ENCODE measurements at regions not wholly inside any gene's neighbourhood (a gene's known extent, or its start where the extent isn't known, plus 50 kb on each side); places are given as distances from the start of the nearest gene placed in this dataset.

GRCh38 chr1:173112129-173112528 lies 61.4 kb upstream of the TNFSF18 start:
- TF ChIP-seq CTCF (IDR thresholded peaks at IDR 0.05), result no peak
- TF ChIP-seq REST (IDR thresholded peaks at IDR 0.05; ENCODE audit: insufficient read depth in 1 of 2, low read depth in 2 of 2, low read length in 1 of 2), result no peak
- no peak for TF ChIP-seq POLR2AphosphoS5 (IDR thresholded peaks at IDR 0.05; ENCODE audit: low read depth, low read length)
- no peak for TF ChIP-seq SIN3A (IDR thresholded peaks at IDR 0.05; ENCODE audit: borderline replicate concordance, insufficient read depth, low read depth, low read length)
- TF ChIP-seq TCF7L2 (IDR thresholded peaks at IDR 0.05; ENCODE audit: low read depth, low read length), result no peak
- no peaks in the 10 kb centered on the region for H3K27me3 ChIP-seq (ENCODE audit: control insufficient read depth, insufficient read depth, low read length)
- ChIA-PET CTCF (no interaction called here), POLR2A (no interaction called here)
- no peaks in the 10 kb centered on the region for H3K36me3 ChIP-seq (ENCODE audit: control insufficient read depth, insufficient read depth, low read length)
- ATAC-seq (no peak), DNase-seq (ENCODE audit: low read depth, low spot score) (no peak)
- in situ Hi-C loops (cut with HindIII; ENCODE audit: low pct_unique_long_range_greater_than_20kb, low sequenced_read_pairs), result no loop called here
- intact Hi-C loops (cut with micrococcal nuclease; ENCODE audit: unreplicated experiment), result no loop called here
- no peak overlapping the region for H3K27ac ChIP-seq (ENCODE audit: low read length)
- H3K4me3 ChIP-seq (ENCODE audit: low read depth in 2 of 2, low read length in 2 of 2), result no peak overlapping the region
- no TSS peak for BruUV-seq (replicated peaks)
- no peaks in the 10 kb centered on the region for H3K4me1 ChIP-seq (ENCODE audit: control insufficient read depth, insufficient read depth, low read length)
- 0 out of 2 replicates have a peak, but pooled peaks cover 5% of the 10 kb centered on the region for H3K9me3 ChIP-seq (ENCODE audit: control insufficient read depth, insufficient read depth, low read depth, low read length)

GRCh38 chr1:173107696-173108095 lies 57.0 kb upstream of the TNFSF18 start:
- Histone ChIP-seq H3K4me3 (ENCODE audit: low read depth in 2 of 2, low read length in 2 of 2) (no peak overlapping the region), H3K27me3 (ENCODE audit: control insufficient read depth, insufficient read depth, low read length) (no peaks in the 10 kb centered on the region), H3K9me3 (ENCODE audit: control insufficient read depth, insufficient read depth, low read depth, low read length) (0 out of 2 replicates have a peak, but pooled peaks cover 5% of the 10 kb centered on the region), H3K27ac (ENCODE audit: low read length) (no peak overlapping the region), H3K4me1 (ENCODE audit: control insufficient read depth, insufficient read depth, low read length) (no peaks in the 10 kb centered on the region), H3K36me3 (ENCODE audit: control insufficient read depth, insufficient read depth, low read length) (no peaks in the 10 kb centered on the region)
- BruUV-seq (replicated peaks), result no TSS peak
- ChIA-PET CTCF (interaction anchor here (0.7 kb wide), 1 partner anchor 55 kb away, joined by 4 read pairs; no protein-coding TSS in a partner anchor), POLR2A (no interaction called here)
- intact Hi-C loops (cut with micrococcal nuclease; ENCODE audit: unreplicated experiment), result no loop called here
- no peak for TF ChIP-seq SIN3A (IDR thresholded peaks at IDR 0.05; ENCODE audit: borderline replicate concordance, insufficient read depth, low read depth, low read length)
- TF ChIP-seq CTCF (IDR thresholded peaks at IDR 0.05), result no peak
- no peak for TF ChIP-seq POLR2AphosphoS5 (IDR thresholded peaks at IDR 0.05; ENCODE audit: low read depth, low read length)
- TF ChIP-seq REST (IDR thresholded peaks at IDR 0.05; ENCODE audit: insufficient read depth in 1 of 2, low read depth in 2 of 2, low read length in 1 of 2), result no peak
- no peak for TF ChIP-seq TCF7L2 (IDR thresholded peaks at IDR 0.05; ENCODE audit: low read depth, low read length)
- in situ Hi-C loops (cut with HindIII; ENCODE audit: low pct_unique_long_range_greater_than_20kb, low sequenced_read_pairs), result no loop called here
- DNase-seq (ENCODE audit: low read depth, low spot score) (no peak), ATAC-seq (no peak)
